NCI-H1417 (cell line): ENCODE measurements at regions not wholly inside any gene's neighbourhood (a gene's known extent, or its start where the extent isn't known, plus 50 kb on each side); places are given as distances from the start of the nearest gene placed in this dataset.
"Not testable (repeated sequence)": the region's sequence is repeated elsewhere in the genome, so short reads cannot be mapped to it uniquely, and the experiment has no call there.

Experiments used
- DNase-seq, 3 experiments: peaks; one replicate each; lab custom pipeline; 2025; lab: John Stamatoyannopoulos, UW

DNA sequence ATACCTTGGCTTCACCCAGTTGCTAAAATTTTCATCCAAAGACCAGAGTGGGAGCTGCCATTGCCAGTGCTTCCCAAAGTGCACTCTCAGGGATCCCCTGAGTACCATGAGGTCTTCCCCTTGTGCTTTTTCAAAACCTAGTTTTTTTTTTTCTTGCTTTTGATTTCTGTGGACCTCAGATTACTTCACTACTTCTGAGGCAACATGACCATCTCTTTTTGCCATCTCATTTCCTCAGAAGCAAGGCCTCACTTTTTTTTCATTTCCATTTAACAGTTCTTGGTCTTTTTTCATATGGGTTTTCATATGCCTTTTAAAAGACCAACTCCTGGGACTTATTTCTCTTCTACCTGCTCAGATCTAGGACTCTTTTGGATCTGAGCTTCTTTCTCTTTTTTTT is 64.1 kb upstream of the MMS22L start:
- DNase-seq, result no peak

GRCh38 chr6:97361286-97361685 is 78.3 kb upstream of the MMS22L start:
- no peak for DNase-seq

DNA sequence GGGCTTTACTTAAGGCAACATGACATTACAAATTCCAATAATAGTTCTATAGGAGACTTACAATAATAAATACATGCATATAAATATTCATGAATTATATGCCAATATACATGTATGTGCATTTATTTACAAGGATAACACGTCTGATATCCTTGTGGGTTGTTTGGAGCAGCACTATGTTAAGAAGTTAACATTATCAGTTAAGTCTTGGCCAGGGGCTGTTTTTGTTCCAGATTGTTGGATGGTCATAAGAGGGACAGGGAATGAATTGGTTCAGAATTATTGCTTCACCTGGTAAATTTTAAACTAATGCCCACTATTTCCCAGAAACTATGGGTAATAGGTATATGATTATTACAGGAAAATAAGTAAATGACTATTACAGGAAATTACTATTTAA is 81.3 kb upstream of the MMS22L start:
- no peak for DNase-seq

DNA sequence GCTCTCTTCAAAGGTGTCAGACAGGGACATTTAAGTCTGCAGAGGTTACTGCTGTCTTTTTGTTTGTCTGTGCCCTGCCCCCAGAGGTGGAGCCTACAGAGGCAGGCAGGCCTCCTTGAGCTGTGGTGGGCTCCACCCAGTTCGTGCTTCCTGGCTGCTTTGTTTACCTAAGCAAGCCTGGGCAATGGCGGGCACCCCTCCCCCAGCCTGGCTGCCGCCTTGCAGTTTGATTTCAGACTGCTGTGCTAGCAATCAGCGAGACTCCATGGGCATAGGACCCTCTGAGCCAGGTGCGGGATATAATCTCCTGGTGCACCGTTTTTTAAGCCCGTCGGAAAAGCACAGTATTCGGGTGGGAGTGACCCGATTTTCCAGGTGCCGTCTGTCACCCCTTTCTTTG is 99.1 kb upstream of the MMS22L start:
- DNase-seq, result not testable (repeated sequence)

GRCh38 chr6:97392735-97393134 is 109.7 kb upstream of the MMS22L start:
- DNase-seq, result no peak

DNA sequence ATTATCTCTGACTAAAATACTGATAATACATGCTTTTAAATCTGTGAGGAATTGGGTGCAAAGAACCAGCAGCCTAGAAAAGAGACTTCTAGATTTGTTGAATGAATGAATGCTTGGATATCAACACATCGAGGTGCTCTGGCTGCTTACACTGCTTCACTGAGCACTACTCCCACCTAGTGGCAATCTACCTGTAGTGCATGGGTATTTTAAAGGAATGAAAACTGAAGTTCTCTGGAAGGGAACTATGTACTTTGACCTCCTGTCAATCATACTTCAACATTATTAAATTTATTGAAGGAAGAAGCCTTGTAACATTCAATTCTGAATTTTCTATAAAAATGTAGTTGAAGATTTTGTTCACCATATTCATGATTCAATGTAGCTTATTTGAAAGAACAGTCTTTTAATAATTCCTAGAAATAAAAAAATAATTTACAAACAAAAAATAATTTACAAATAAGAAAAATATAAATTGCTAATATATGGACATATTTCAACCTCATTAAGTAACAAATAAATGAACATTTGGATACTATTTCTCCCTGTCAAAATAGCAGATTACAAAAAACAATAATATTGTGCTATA is 111.2 kb upstream of the MMS22L start:
- peak; percentile 28 to 81 (median 54) for DNase-seq

GRCh38 chr6:97396880-97397279 is 113.9 kb upstream of the MMS22L start:
- no peak for DNase-seq

- DNase-seq, result no peak
Observed at GRCh38 chr6:97399208-97399607, 116.2 kb upstream of the MMS22L start.

DNA sequence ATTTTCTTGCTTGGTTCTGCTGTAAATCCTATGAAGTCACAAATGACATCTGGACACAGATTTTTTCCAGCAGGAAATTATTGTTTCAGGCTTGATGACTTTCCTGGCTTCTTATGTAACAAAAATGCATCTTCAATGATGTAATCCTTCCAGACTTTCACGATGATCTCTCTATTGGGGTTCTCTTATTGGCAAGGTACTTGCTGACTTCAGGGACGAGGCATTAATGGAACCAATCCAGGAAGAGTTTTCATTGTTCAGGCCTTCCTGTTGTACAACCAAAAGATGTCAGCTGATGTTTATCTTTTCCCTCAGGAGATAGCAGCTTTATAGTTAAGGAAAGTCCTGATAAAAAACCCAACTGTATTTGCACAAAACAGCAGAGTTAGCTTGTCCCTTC is 118.5 kb upstream of the MMS22L start:
- DNase-seq, result no peak

DNA sequence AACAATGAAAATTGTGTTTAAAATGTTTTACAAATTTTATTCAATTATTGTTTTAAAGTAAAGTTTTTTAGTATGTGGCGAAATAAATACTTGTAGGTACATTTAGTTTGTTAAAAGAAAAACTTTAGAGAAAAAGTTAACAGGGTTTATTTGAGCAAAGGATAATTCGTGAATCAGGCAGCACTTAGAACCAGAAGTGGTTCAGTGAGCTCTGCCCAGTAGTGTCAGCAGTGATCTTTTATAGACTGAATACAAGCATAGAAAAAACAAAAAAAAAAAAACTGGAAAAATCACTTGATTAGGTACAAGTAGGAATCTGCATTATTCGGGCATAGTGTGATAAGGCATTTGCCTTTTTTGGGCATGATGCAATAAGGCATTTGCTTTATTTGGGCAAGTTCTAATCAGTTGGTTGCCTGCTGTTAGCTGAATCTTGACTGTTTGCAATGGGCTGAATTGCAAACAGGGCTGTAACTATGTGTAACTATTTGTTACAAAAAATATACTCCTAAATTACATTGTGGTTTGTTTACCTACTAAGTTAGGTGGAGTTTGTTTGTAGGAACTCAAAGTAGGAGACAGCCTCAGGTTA is 122.9 kb upstream of the MMS22L start:
- DNase-seq, result peak in 1 of 3 experiments; percentile 18

- no peak for DNase-seq
Observed at GRCh38 chr6:97406633-97407032, 123.6 kb upstream of the MMS22L start.

- DNase-seq, result no peak
Observed at GRCh38 chr6:97411610-97412009, 128.6 kb upstream of the MMS22L start.

GRCh38 chr6:97412511-97412910 is 129.5 kb upstream of the MMS22L start:
- no peak for DNase-seq

DNA sequence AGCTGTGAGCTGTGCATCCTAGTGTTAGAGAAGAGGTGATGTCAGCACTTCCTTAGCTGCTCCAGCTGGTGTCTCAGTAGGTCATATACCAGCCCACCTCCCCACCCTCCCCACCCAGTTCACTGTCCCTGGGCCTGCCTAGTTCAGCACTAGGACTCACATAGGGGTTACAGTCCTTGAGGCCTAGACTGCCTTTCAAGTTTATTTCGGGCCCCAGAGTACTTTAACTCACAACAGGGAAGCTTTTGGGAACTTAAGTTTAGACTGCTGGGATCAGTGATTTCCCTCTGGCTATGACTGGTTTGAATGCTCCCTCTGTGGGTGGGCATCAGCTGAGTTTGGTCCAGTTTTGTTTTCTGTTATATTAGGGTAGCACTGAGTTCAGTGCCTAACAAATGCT is 139.2 kb upstream of the MMS22L start:
- DNase-seq, result no peak

GRCh38 chr6:97423190-97423589 is 140.2 kb upstream of the MMS22L start:
- DNase-seq, result no peak

DNA sequence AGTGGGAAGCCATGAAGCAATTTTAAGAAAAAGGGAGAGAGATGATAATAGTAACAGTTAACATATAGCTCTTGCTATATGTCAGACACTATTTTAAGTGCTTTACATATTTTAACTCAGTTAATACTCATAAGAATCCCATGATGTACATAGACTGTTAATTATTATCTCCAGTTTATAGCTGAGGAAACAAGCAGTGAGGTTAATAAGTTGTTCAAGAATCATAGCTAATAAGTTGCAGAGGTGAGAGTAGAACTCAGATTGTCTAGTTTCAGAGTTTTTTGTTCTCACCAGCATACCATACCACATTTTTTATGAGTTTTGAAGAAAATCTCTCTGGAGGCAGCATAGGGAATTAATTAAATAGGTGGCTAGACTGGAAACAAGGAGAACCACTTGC is 144.6 kb upstream of the MMS22L start:
- no peak for DNase-seq

DNA sequence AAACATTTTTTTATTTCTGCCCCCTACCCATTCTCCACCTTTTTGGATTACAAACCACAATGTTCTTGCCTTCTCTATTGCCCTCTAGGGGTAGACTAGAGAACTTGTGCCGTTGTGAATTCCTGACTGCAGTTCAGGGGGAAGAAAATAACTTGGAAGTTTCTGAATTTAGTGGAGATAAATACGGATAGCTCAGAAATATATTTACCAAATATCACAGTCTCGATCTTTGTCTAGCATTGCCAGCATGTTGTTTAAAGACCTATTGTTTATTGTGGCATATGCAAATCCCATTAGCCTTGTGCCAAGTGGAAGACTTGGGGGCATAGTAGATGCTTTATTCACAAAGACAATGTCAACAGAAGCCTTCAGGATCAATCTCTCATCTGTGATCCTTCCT is 154.1 kb upstream of the MMS22L start:
- peak; percentile 3 to 52 (median 18) for DNase-seq

DNA sequence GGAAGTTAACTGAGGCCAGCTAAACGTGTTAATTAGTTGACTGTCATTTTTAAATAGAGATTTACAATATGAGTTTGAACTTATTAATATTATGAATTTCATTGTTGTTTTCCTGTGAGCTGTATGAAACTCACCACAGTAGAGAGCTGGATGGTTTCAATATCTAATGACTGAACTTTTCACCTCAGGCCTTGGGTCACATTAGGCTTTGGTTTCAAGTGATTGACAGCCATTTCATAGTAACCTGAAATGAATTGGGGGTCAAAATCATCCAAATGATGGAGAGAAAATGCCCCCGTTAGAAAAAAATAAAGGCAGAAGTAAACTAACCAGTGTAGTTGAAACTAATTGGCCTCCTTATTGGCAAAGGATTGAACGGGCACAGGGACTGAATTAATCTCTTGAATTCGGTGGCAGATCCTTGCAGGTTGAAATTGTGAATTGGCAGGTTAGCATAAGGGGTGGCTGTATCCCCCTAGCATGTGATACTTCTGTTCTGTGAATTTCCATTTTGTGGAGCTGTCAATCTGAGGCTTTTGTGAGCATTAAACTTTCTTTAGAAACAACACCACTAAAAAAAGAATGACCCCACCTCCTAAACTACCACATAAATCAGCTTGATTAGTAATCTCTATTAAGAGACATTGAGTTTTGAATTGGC is 155.1 kb upstream of the MMS22L start:
- no peak for DNase-seq

DNA sequence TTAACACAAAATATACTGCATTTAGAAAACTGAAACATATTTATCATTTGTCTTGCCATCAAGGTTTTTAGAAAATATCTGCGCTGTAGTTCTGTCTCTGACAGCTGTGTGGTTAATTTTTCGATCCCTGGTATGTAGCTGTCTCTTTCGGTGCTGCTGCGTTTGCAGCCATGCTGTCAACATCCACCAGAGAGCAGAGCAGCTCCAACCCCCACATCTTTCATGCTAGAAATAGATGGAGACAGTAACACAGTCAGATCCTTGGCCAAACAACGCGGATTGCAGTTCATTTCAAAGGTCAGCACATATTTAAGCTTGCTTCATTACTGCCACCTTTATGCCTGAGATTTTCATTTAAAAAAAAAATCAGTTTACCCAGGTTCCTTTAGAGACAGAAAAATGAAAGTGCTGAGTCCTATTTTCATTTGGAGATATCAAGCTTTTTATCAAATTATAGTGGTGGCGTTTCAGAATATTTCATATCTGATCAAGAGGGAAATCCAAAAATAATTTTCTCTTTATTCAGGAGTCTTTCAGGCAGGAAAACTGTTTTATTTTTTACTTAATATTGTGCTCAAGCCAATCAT is 157.7 kb upstream of the MMS22L start:
- DNase-seq, result peak; percentile 5 to 80 (median 56)

DNA sequence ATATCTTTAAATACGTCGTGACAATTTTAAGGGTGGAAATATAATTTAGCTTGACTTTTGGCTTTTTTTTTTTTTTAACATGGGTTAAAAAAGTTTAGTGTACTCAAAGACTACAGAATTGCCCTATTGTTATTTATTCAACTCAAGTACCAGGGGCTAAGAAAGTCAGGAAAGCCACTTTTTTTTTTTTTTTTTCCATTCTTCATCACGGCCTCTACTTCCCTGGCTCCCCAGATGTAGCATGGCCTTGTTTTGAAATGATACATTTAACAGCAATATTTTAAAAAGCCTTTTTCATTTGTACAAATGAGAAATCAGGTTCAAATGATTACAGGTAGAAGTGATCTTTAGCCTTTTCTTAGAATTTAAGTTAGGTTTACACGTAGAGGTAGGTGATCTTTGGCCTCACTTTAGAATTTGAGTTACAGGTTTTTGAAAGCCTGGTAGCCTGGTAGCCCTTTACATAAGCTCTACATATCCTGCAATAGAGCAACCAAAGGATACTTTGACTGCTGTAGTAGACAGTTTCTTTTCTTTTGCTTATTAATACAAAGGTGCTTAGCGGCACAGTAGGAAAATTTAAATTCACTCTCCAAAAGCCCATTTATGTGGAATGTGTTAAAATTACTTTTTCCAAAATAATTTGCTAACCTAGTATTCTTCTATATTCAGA is 160.5 kb upstream of the MMS22L start:
- no peak for DNase-seq

- no peak for DNase-seq
Observed at GRCh38 chr6:97445407-97445806, 162.4 kb upstream of the MMS22L start.

GRCh38 chr6:97449444-97449966 is 166.5 kb upstream of the MMS22L start:
- DNase-seq, result no peak

DNA sequence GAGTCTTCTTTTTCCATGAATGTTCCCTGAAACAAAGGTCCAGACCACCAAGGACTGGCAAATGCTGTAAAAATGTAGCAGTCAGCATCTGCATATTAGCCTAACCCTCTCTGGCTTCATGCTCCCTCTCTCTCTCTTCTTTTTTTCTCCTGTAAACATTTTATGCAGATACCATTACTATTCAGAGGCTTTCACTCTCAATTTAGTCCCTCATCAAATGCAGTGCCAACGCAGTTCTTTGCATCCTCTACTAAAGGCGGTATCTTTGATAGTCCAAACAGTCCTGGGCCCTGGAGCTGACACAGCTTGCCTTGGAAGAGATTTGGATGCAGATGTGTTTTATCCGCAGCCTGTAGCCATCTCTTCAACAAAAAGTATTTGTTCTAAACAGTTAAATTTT is 167.1 kb upstream of the MMS22L start:
- no peak for DNase-seq
